GM21381 (cell line): ENCODE measurements at regions not wholly inside any gene's neighbourhood (a gene's known extent, or its start where the extent isn't known, plus 50 kb on each side); places are given as distances from the start of the nearest gene placed in this dataset.

Source experiments
- ATAC-seq: cut with Tn5 transposase; IDR thresholded peaks from one replicate; pipeline ENCODE4 v1.9.1; 2021; ENCODE audit warnings: mild to moderate bottlenecking, moderate library complexity; ENCODE audit not compliant: unreplicated experiment

DNA sequence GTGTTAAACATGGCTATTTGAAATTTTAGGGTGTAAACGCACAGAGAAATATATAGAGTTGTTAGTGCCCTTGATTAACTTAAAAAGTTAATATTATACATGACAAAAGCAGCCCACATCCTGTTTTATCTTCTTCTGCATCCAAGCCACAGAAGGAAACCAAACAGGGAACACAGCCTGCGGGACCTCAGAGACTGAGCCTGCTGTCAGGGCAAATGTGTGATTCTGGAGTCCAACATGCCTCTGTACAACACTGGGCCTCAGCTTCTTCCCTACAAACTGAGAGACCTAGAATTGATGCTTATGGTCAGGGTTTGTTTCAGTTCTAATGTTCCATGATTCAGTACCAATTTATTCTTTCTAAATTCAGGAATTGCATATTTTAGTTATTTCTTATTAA, 404.7 kb downstream of the FBXO15 start:
- ATAC-seq = no peak

DNA sequence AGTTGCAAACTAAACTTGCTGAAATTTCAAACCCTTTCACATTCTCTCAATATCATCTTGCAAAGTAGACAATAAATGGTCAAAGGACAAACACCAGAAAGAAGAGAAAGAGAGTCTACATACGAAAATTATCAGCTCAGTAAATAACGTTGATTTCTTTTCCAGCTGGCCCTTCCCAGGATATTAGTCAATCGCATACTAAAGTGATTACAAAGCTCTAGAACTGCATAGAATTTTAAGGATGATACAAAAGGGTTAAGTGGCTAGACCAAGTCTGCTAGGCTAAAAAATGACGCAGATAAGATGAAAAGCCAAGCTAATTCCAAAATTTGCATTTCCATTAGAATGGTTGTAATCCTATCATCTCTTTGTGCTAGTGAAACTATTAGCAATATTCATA, 405.7 kb downstream of the FBXO15 start:
- no peak for ATAC-seq

DNA sequence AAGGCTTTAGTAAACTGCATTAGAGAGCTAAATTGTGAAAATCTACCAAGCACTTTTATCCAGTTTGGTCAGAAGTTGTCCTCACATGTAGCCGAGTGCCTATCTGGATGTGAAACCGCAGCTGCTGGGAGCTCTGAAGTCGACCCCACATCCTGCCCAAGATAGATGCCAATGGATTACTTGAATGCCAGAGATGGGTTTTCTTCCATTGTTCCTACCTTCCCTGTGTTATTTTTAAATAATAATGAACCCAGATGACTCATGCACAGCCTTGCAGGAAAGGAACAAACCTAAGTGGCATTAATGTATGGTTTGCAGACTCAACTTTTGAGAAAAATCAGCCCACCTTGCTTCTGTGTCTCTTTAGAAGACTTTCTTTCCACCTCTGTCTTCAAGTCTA, 408.5 kb downstream of the FBXO15 start:
- no peak for ATAC-seq

DNA sequence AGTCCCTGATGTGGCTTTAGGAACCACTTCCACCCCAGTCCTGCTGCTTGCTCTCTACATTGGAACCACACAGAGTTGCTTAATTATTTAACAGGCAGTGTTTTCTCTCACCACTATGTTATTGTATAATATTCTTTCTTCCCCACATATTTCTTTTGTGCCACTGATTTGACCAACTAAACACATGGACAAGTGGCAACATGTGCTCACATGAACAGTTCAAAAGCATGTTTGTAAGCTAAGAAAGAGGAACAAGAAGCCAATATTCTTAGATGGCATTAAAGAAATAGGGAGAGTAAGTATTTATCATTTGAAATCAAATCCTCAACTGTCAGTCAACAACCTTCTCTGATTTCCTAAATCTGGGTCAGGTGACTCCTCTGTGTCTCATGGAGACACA, 409.6 kb downstream of the FBXO15 start:
- ATAC-seq = no peak

DNA sequence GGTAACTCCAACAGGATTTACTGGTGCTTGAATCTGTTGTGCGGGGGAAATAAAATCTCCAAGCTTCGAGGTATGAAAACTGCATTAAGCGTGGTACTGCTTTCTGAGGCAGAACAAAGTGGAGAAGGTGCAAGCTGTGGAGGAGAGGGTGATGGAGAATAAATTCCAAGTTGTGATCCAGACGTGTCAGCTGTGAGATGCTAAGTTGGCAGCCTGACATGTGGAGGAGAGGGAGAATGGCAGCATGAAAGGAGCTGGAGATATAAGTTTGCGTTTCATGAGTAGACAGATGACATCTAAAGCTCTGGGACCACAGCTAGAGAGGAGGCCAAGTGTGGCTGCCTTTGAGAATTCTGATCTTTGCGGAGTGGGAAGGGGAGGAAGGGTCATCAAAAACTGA, 411.8 kb downstream of the FBXO15 start:
- ATAC-seq = no peak

DNA sequence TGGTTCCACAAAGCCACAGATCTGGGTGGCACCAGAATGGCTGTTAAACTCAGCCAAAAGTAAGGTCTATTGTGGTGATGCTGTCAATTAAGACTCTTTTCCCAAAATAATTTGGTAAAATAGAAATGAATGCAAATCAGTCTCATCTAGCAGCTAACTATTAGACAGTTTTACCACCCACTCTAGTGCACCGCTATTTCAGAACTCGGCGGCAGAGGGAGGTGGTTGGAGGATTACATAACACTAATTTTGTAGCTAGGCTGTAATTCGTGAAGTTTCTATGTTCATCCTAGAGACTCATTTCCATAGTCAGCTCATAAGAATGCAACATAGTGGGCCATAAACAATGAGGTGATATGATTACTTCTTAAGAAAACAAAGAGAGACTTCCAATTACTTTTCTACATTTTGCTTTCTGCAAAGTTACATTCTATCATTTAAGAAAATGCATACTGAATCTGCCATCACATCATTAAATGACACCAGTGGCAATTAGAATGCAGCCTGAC, 413.8 kb downstream of the FBXO15 start:
- no peak for ATAC-seq

DNA sequence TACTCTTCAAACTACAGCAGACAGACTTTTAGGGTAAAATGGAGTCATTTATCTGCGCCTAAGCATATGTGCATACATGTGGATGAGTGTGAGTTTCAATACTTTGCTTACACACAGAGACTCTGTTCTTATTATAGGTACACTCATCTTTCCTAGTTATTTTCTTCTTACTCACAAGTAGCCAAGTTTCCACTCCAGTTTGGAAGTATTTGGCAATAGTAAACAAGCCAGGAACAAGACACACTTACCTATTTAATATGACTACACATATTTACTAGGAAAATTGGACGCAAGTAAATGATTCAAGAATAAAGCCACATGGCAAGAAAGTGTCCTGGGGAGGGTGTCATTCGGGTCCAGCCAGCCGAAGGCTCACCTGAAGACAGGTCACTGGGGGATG, 414.3 kb downstream of the FBXO15 start:
- no peak for ATAC-seq

DNA sequence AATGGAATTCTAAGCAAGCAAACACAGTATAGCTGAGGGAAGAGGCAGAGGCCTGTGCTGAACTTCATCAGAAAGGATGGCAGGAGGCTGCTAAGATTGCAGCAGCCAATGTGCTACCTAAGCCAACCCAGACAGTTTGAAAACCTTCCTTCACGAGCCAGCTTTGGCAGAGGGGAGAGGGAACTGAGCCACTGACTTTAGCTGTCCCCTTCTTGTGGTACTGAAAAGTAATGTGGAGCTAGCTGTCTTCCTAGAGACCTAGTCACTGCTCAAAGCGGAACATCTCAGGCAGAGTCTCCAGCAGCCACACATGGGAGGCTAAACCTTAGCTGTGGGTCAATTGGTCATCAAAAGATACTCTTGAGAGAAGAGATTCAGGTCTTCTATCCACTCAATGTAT, 419.0 kb downstream of the FBXO15 start:
- ATAC-seq = no peak

DNA sequence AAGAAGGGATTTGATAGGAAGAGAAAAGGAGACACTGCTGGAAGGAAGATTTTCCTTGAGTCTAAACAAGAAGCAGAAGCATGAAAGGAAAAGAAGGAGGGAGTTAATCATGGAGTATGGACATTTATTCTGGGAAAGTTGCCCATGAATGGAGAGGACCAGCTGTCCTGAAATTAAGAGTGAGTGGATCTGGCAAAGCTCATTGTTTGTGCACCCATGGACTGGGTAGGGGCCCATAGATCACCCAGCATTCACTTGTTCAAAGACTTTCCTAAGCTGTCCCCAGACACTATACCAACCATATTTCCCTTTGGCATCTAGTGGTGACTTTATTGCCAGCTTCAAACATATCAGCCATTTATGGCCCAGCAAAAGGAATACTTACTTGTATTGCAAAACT, 422.7 kb downstream of the FBXO15 start:
- no peak for ATAC-seq

DNA sequence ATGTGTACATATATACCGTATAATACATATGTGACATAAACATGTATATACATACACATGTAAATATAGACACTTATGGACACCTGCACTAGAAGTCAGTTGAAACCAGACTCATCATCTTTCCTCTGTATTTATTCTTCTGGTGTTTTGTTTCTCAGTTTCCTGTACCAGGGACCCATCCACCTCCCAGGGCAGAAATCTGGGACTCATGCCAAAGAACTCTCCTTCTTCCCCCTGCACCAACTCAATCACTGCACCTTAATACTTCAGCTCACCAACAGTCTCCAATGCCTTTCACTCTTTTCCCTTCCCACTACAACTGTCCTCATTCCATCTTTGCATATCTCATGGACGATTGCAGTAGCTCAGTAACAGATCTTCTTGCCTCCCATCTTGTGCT, 428.0 kb downstream of the FBXO15 start:
- ATAC-seq = no peak

DNA sequence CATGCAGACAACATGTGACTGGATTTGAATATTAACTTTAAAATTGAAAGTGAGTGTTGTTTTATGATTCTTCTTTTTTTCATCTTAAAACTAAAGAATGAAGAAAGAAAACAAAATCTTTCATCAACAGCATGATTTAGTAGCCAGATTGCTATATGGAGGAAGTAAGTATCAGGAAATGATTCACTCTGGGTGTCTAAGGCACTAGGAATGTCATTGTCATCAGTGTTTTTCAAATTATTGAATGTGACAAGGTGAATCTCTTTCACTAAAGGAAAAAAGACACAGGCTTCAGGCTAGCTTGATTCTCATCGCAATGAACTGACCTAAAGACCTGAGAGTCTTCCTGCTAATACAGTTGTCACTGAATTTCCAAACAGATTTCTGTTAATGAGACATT, 430.1 kb downstream of the FBXO15 start:
- ATAC-seq = no peak

DNA sequence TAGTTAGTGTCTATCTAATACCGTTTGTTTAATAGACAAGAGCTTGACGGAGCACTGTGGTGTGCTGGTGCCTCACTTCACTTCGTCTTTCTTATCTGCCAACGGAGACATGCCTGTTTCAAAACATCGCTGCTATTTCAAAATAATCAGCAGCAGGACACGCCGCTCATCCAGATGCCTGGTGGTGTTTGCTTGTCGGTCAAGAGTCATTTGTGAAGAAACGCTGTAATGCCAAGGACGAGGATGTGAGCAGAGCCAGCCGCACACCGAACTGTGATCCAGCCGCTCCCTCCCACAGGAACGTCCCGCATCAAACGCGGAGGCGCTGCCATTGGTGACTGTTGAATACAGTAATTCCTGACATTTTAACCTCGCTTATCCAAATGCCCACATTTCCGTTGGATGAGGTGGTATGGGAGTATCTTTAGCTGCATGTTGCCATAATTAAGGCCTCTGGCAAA, 432.4 kb downstream of the FBXO15 start:
- ATAC-seq = no peak

DNA sequence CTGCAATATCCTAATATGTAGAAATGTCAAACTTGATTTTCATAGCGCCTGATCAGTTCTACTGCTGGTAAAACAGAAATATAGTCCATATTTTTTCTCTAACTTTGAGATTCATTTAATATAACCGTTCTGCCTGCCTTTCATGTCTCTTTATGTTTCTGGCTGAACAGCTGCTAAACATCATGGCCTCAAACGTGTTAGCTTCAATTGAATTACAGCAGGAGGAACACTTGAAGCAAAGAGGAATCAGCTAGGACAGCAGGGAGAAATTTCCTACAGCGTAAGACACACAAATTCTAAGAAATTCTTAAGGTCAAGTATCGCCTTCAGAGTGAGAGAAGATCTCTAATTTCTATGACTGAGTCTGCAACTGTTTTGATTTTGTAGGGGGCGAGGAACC, 433.2 kb downstream of the FBXO15 start:
- ATAC-seq = no peak

DNA sequence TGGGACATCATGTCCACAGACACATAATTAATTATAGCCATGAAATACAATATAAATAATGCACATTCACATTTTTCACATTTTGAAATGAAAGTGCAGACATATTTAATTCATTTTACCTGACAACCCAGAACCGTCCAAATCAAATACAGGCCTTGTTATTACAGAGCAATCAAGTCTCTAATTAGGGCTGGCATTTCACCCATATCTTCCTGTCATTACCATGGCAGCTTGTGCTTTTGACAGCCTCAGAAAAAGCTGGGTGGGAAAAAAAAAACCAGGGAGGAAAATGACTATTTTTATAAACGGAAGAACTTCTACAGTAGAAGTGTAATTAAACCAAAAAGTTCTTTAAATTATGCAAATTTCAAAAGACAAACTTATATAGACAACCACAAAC, 436.4 kb downstream of the FBXO15 start:
- ATAC-seq = no peak

DNA sequence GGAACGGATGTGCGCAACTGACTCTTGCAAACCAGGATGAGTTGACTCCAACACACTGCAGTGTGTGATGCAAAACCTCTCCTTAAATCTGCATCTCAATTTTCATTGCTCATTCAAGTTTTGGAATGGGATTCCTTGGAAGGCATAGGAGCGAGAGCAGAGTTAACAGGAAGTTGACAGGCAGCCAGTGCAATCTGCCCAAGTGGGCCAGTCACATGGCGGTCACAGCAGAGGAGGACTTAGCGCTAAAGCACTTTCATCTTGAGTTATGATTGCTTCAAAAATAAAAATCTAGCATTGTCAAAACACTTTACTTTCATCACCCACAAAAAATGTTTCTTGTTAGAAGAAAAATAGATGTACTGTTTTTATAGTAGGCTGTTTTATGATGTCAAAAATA, 439.0 kb downstream of the FBXO15 start:
- ATAC-seq = no peak

DNA sequence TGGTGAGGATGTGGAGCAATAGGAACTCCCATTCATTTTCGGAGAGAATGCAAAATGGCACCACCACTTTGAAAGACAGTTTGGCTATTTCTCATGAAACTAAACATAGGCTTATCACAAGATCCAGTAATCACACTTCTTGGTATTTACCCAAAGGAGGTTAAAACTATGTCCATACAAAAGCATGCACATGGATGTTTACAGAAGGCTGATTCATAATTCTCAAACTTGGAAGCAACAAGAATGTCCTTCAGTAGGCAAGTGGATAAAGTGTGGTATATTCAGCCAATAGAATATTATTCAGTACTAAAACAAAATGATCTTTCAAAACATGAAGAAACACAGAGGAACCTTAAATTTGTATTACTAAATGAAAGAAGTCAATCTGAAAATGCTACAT, 440.6 kb downstream of the FBXO15 start:
- no peak for ATAC-seq

DNA sequence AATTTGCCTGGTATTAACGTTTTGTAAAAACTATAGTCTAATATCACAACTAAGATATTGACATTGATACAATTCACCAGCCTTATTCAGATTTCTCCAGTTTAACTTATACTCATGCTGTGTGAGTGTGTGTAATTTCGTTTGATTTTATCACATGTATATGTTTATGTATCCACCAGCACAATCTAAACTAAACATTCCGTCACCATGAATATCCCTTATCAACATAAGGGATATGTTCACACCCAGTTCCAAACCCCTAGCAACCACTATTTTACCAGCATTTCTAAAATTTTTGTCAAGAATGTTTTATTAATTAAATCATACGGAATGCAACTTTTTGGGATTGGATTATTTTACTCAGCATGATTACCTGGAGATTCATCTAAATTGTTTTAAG, 450.3 kb downstream of the FBXO15 start:
- no peak for ATAC-seq

DNA sequence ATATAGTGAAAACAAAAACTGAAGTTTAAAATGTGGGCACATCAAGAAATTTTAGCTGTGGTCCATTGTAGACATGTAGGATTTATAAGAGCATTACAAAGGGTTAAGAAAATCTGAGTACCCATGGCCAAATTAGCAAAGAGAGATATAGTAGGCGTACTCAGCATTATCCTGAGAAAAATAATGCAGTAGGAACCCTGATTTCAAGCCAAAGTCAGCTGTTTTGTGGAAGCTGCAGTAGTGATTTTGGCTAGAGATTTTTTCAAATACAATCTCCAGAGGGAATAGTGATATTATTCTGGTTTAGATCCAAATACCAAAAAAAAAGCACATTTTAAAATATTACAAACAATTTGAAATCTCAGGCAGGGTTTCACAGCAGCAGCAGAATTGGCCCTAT, 450.9 kb downstream of the FBXO15 start:
- no peak for ATAC-seq

DNA sequence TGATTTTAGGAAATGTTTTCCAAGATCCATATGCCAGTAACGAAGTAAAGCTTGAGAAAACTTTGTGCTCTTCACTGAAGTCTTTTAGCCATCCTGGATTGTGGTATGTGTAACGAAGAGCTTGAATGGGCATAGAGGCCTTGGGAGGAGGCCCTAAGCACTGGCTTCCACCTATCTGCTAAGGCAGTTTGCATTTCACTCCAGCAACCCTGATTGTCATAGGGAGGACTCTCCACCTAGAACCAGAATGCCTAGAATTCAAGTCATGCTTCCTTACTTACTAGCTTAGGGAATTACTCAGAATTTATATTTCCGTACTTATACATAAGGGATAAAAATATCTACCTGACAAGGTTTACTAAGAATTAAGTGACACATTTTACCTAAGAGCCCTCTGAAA, 451.5 kb downstream of the FBXO15 start:
- no peak for ATAC-seq

DNA sequence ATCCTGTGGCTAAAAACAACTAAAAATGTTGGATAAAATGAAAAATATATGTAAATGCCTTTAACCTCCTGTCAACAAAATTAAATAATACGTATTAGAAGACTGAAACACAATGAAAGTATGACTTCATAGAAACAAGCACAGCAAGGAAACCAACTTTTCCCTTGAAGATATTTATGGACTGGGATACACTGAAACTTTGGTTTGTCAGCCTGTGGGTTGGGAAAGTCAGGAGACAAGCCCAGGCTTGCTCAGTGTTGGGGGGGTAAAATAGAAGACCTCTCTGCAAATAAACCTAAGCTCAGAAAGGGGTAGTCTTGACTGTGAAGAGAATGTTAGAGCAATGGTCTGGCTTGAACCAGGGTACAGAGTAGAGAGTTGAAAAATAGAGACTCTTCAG, 454.5 kb downstream of the FBXO15 start:
- no peak for ATAC-seq

DNA sequence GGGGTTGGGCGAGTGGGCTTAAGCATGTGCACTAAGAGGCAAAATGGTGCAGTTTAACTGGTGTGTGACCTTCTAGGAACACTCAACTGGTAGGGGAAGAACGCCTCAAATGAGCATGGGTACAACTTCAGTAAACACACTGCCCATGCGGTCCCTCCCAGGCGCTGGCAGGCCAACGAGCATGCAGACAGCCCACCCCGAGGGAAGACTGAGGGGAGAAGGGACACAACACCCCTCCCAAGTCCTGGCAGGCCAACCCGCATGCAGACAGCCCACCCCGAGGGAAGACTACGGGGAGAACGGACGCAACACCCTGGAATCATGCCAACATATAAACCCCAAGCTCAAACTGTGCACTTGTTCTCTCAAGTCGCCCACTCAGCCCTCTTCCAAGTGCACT, 456.0 kb downstream of the FBXO15 start:
- no peak for ATAC-seq

DNA sequence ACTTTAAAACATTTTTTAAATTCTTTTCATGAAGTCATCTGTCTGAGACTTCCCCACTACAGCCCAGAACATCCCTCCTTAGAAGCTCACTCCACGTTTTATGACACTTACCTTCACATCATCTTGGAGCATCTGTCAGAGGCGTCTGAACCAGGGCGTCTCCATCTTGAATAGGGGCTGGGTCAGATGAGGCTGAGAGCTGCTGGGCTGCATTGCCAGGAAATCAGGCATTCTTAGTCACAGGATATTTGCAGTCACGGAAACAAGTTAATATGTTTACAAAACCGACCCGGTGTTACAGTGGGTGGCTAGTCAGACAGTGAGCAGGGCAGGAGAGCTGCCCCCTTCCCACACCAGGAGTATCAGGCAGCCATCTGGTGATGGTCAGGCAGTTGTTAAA, 456.5 kb downstream of the FBXO15 start:
- no peak for ATAC-seq

DNA sequence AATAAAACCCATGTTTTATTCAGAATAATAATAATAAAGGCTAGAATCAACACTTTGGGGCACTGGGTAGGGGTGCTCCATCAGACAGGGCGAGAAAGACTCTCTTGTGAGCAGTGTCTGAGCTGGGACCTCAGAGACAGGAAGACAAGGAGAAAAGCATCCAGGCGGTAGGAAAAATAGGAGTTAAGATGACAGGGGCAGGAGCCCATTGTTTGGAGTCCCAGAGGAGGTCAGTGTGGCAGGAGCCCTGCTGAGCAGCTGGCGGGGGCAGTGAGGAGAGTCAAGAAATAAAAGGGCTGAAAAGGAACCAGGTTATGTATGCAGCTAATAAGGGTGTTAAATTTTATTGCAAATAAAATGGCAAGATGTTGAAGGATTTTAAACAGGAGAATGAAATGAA, 457.4 kb downstream of the FBXO15 start:
- ATAC-seq = no peak
